ENCODE measurements at regions not wholly inside any gene's neighbourhood (a gene's known extent, or its start where the extent isn't known, plus 50 kb on each side); places are given as distances from the start of the nearest gene placed in this dataset.

DNA sequence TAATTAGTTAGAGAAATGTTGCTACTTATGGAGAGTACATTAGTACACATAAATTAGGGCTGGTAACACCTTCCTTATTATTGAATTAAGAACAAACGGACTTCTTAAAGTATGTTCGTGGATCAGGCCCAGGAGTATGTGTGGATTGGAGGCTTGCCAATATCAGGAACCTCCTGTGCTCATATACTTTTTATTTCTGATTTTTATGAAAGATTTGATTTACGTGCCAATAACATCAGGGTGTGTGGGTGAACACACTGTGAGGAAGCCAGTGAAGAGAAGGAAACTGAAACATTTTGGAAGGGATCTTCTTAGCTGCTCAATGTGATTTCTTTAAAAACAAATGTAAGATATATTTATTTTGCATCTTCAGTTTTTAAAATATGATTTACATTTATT lies 113.0 kb downstream of the EFEMP1 start:
- Histone ChIP-seq H3K4me2 (ENCODE audit: insufficient read depth, low read length) (no peak overlapping the region), H3K27me3 (ENCODE audit: control insufficient read depth in 2 of 2, insufficient read depth in 2 of 2, low read length in 2 of 2) (no peaks in the 10 kb centered on the region), H3K9ac (ENCODE audit: insufficient read depth in 1 of 2, low read depth in 2 of 2, low read length in 2 of 2) (no peak overlapping the region), H4K20me1 (replicated peaks; ENCODE audit: control insufficient read depth, insufficient read depth, low read length) (no peaks in the 10 kb centered on the region), H3K79me2 (ENCODE audit: control insufficient read depth, insufficient read depth, low read length) (no peaks in the 10 kb centered on the region), H3K9me3 (replicated peaks; ENCODE audit: control insufficient read depth, insufficient read depth, low read depth, low read length) (no peaks in the 10 kb centered on the region), H3K36me3 (ENCODE audit: control insufficient read depth, insufficient read depth, low read length) (no peaks in the 10 kb centered on the region), H3K4me1 (replicated peaks in 1 of 2; ENCODE audit: control insufficient read depth in 2 of 2, insufficient read depth in 2 of 2, low read length in 2 of 2) (no peaks in the 10 kb centered on the region), H3K27ac (ENCODE audit: extremely low read depth, low read depth, low read length) (no peak overlapping the region), H2AFZ (ENCODE audit: low read depth, low read length) (no peak overlapping the region), H3K9me1 (ENCODE audit: control insufficient read depth, insufficient read depth, low read length) (no peaks in the 10 kb centered on the region), H3K4me3 (no peak overlapping the region)
- FAIRE-seq = no peak
- ChIA-PET CTCF (ENCODE audit: low intra/inter-chr PET ratio) (no interaction called here), POLR2A (no interaction called here)
- DNase-seq (ENCODE audit: extremely low read depth in 1 of 4, low spot score in 3 of 4) = no peak
- 0% methylated on average over 3 of the region's 3 CpGs for WGBS (ENCODE audit: insufficient coverage, low coverage, missing lambda C conversion rate)
- intact Hi-C loops (cut with micrococcal nuclease) = no loop called here
- in situ Hi-C loops (cut with MboI) = no loop called here
- BruUV-seq (replicated peaks) = no TSS peak
- no peak for TF ChIP-seq ZNF174 (CRISPR knock-in tag; IDR thresholded peaks at IDR 0.05)
- no peak for TF ChIP-seq ZBTB1 (CRISPR knock-in tag; IDR thresholded peaks at IDR 0.05; ENCODE audit: borderline replicate concordance, low read depth)
- no peak for TF ChIP-seq ZNF696 (CRISPR knock-in tag; conservative IDR thresholded peaks at IDR 0.05)
- TF ChIP-seq, protein P1, sequence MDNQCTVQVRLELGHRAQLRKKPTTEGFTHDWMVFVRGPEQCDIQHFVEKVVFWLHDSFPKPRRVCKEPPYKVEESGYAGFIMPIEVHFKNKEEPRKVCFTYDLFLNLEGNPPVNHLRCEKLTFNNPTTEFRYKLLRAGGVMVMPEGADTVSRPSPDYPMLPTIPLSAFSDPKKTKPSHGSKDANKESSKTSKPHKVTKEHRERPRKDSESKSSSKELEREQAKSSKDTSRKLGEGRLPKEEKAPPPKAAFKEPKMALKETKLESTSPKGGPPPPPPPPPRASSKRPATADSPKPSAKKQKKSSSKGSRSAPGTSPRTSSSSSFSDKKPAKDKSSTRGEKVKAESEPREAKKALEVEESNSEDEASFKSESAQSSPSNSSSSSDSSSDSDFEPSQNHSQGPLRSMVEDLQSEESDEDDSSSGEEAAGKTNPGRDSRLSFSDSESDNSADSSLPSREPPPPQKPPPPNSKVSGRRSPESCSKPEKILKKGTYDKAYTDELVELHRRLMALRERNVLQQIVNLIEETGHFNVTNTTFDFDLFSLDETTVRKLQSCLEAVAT (IDR thresholded peaks at IDR 0.05) = no peak
- no peak for TF ChIP-seq NR2F6 (CRISPR knock-in tag; IDR thresholded peaks at IDR 0.05)
- no peak for TF ChIP-seq NUFIP1 (IDR thresholded peaks at IDR 0.05; ENCODE audit: partially characterized antibody)
- TF ChIP-seq GATAD2A (IDR thresholded peaks at IDR 0.05) = no peak
- TF ChIP-seq, protein P2, sequence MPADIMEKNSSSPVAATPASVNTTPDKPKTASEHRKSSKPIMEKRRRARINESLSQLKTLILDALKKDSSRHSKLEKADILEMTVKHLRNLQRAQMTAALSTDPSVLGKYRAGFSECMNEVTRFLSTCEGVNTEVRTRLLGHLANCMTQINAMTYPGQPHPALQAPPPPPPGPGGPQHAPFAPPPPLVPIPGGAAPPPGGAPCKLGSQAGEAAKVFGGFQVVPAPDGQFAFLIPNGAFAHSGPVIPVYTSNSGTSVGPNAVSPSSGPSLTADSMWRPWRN (IDR thresholded peaks at IDR 0.05; ENCODE audit: low read depth) = no peak
- TF ChIP-seq PML (IDR thresholded peaks at IDR 0.05; ENCODE audit: low read length) = no peak
- TF ChIP-seq ZNF75A (CRISPR knock-in tag; IDR thresholded peaks at IDR 0.05) = no peak
- TF ChIP-seq JUN (IDR thresholded peaks at IDR 0.05; ENCODE audit: borderline replicate concordance, low read depth, low read length) = no peak
- TF ChIP-seq JUN (CRISPR knock-in tag; IDR thresholded peaks at IDR 0.05; ENCODE audit: borderline replicate concordance) = no peak
- no peak for TF ChIP-seq MECOM (CRISPR knock-in tag; IDR thresholded peaks at IDR 0.05)
- TF ChIP-seq ZNF695 (CRISPR knock-in tag; IDR thresholded peaks at IDR 0.05) = no peak
- ATAC-seq = no peak
